GM23248 (cell line): ENCODE measurements at regions not wholly inside any gene's neighbourhood (a gene's known extent, or its start where the extent isn't known, plus 50 kb on each side); places are given as distances from the start of the nearest gene placed in this dataset.

Experiments used
- EZH2 ChIP-seq: fragments of 200-600 bp; sonication (generic); IDR thresholded peaks from 2 replicates; pipeline ENCODE4 v1.6.1; 2018; ENCODE audit warnings: antibody characterized with exemption, mild to moderate bottlenecking; ENCODE audit not compliant: insufficient read depth, poor library complexity, severe bottlenecking
- EZH2phosphoT487 ChIP-seq: fragments of 200-600 bp; sonication (generic); IDR thresholded peaks from 2 replicates; pipeline ENCODE4 v1.6.1; 2018; ENCODE audit warnings: antibody characterized with exemption, moderate library complexity, mild to moderate bottlenecking, low read depth; ENCODE audit not compliant: insufficient read depth

DNA sequence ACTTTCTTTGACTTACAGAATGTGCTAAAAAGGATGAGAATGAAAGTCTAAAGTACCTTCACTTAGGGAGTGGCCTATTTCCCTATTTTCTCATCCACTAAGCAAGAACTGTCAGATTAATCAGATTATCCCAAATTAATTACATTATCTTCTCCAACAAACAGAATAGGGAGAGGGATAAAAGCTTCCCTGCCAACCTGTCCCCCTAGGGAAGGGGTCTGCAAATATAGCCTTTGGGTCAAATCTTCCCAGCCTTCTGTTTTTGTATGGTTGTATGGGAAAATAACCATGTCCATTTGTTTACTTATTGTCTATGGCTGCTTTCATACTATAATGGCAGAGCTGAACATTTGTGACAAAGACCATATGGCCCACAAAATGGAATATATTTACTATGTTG lies 57.1 kb upstream of the USP38 start:
- TF ChIP-seq EZH2 (no peak), EZH2phosphoT487 (no peak)
